Mucosa of rectum (tissue), 2 donors: ENCODE measurements at regions not wholly inside any gene's neighbourhood (a gene's known extent, or its start where the extent isn't known, plus 50 kb on each side); places are given as distances from the start of the nearest gene placed in this dataset.

Source experiments
- H3K27ac ChIP-seq, 2 donors: one replicate each; pipeline ENCODE4 v1.7.0; 2013; ENCODE audit warnings: inconsistent platforms in 2 of 2, low read depth in 2 of 2, low read length in 2 of 2
- H3K27me3 ChIP-seq, 2 donors: one replicate each; pipeline ENCODE4 v1.7.0; 2013; ENCODE audit warnings: low read length in 2 of 2; ENCODE audit not compliant: control insufficient read depth in 2 of 2, insufficient read depth in 2 of 2
- H3K36me3 ChIP-seq, 2 donors: one replicate each; pipeline ENCODE4 v1.7.0; 2013; ENCODE audit warnings: low read length in 2 of 2; ENCODE audit not compliant: control insufficient read depth in 2 of 2, insufficient read depth in 2 of 2
- H3K4me1 ChIP-seq, 2 donors: one replicate each; pipeline ENCODE4 v1.7.0; 2013; ENCODE audit warnings: low read length in 2 of 2, mild to moderate bottlenecking in 1 of 2; ENCODE audit not compliant: control insufficient read depth in 2 of 2, insufficient read depth in 2 of 2
- H3K4me3 ChIP-seq, 2 donors: one replicate each; pipeline ENCODE4 v1.7.0; 2013; ENCODE audit warnings: low read length in 2 of 2
- H3K9ac ChIP-seq, 2 donors: one replicate each; pipeline ENCODE4 v1.7.0; 2013; ENCODE audit warnings: low read length in 2 of 2, low read depth in 1 of 2, mild to moderate bottlenecking in 1 of 2
- H3K9me3 ChIP-seq, 2 donors: one replicate each; pipeline ENCODE4 v1.7.0; 2013; ENCODE audit warnings: low read length in 2 of 2; ENCODE audit not compliant: control insufficient read depth in 2 of 2
- donor health status: healthy.
- donor health status: Normal muscosa, but diverticular disease.

DNA sequence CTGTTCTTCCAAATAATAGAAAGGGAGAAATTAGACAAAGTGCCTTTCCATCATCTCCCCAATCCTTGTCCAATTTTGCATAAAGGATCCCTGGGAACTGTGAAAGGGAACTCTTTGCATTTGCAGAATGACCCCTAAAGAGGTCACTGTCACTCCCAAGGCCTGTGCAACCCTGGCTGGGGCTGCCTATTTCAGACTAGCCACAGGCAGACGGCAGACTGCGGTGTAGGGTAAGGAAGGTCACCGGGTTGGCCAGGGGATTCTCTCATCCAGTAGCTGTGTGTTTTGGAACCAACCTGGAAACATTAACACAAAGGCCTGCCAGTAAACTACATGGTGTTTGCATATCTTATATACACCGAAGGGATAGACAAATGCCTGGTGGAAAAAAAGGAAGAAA is 818.7 kb downstream of the BCL11A start:
- Histone ChIP-seq H3K27ac (no peak overlapping the region), H3K36me3 (no peaks in the 10 kb centered on the region), H3K27me3 (no peaks in the 10 kb centered on the region), H3K9ac (no peak overlapping the region), H3K9me3 (no peaks in the 10 kb centered on the region), H3K4me3 (no peak overlapping the region), H3K4me1 (no peaks in the 10 kb centered on the region)

DNA sequence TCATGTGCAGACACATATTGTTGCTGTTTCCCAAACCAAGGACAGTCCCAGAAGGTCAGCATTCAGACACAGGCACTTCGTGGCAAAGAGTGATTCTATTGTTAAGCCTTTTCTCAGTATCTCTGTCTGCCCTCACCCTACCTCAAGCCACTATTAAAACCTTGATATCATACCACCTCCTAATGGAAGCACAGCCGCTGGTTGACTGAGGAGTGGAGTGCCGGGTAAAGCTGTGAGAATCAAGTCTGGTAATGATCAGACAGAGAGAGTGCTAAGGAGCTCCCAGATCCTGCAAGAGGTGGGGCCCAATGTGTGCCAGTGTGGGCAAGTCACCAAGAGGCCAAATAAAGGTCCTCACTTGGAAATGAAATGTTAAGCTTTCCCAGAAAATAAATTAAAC is 819.5 kb downstream of the BCL11A start:
- no peak overlapping the region for H3K4me3 ChIP-seq
- H3K9ac ChIP-seq = no peak overlapping the region
- H3K27ac ChIP-seq = no peak overlapping the region
- no peaks in the 10 kb centered on the region for H3K9me3 ChIP-seq
- no peaks in the 10 kb centered on the region for H3K4me1 ChIP-seq
- no peaks in the 10 kb centered on the region for H3K27me3 ChIP-seq
- no peaks in the 10 kb centered on the region for H3K36me3 ChIP-seq

GRCh38 chr2:59733567-59733930 is 819.9 kb downstream of the BCL11A start:
- H3K9ac ChIP-seq = no peak overlapping the region
- no peaks in the 10 kb centered on the region for H3K4me1 ChIP-seq
- no peaks in the 10 kb centered on the region for H3K9me3 ChIP-seq
- H3K4me3 ChIP-seq = no peak overlapping the region
- no peaks in the 10 kb centered on the region for H3K27me3 ChIP-seq
- H3K27ac ChIP-seq = no peak overlapping the region
- H3K36me3 ChIP-seq = no peaks in the 10 kb centered on the region

- H3K9me3 ChIP-seq = no peaks in the 10 kb centered on the region
- H3K27ac ChIP-seq = no peak overlapping the region
- H3K4me3 ChIP-seq = no peak overlapping the region
- no peaks in the 10 kb centered on the region for H3K4me1 ChIP-seq
- no peaks in the 10 kb centered on the region for H3K36me3 ChIP-seq
- no peaks in the 10 kb centered on the region for H3K27me3 ChIP-seq
- H3K9ac ChIP-seq = no peak overlapping the region
Observed at GRCh38 chr2:59732871-59733566, 820.4 kb downstream of the BCL11A start.

DNA sequence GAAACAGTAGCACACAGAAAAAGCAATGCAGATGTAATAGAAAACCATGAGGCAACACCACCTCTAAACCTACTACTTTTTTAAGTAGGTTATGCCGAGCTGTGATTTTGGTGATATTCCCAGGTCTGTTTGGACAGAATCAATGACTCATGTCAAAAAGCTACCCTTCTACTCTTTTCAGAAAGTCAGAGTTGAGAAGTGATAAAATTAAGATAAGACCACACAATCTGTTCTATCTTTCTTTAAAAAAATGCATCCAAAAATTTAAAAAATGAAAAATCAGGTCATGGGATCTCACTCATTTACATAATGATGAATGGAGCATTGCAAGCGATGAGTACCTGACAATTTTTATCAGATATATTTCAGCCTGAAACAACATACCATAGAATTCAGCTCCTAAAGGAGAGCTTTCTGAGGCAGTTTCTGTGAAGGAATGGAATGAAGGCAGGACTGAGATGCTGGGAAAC is 826.3 kb downstream of the BCL11A start:
- Histone ChIP-seq H3K36me3 (no peaks in the 10 kb centered on the region), H3K9me3 (no peaks in the 10 kb centered on the region), H3K9ac (no peak overlapping the region), H3K4me3 (no peak overlapping the region), H3K27ac (no peak overlapping the region), H3K27me3 (no peaks in the 10 kb centered on the region), H3K4me1 (no peaks in the 10 kb centered on the region)

DNA sequence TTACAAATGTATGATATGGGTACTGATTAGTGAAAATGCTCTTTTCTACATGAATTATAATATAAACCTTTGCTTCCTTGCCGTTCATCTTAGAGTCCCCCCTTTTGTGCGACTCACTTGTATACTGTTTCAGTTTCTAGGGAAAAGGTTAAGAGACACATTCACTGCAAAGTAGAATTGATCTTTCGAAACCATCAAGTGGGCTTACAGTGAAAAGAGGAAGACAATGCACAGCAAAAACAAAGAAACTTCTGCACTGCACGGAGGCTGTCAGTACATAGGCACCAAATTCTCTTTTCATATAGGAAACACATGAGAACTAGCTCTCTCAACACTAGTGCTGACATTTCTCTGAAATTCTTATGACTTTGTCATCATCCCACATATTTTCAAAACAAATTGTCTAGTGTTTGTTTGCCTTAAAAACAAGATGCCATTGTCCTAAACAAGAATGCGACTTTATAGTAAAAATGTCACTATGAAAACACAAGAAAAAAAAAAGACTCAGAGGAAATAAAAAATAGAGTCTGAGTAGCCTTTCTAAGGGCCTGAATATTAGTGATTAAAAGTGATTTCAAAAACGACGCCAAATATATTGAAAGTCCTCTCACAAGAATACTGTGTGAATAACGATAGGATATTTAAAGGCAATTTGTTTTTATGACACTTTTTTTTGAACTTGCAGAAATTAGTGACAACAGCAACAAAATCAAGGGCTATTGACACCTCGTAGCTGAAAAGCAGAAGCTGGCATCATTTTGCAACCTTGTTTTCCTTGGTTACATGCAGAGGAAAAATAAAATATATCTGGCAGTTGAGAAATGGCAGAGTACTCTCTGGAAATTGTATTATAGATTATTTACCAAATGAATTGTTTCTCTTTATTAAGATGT is 827.0 kb downstream of the BCL11A start:
- Histone ChIP-seq H3K36me3 (no peaks in the 10 kb centered on the region), H3K27me3 (no peaks in the 10 kb centered on the region), H3K4me3 (no peak overlapping the region), H3K9me3 (no peaks in the 10 kb centered on the region), H3K4me1 (no peaks in the 10 kb centered on the region), H3K9ac (no peak overlapping the region), H3K27ac (no peak overlapping the region)

GRCh38 chr2:59724746-59725145 is 828.7 kb downstream of the BCL11A start:
- H3K36me3 ChIP-seq = no peaks in the 10 kb centered on the region
- H3K9me3 ChIP-seq = no peaks in the 10 kb centered on the region
- H3K27ac ChIP-seq = no peak overlapping the region
- no peak overlapping the region for H3K9ac ChIP-seq
- no peaks in the 10 kb centered on the region for H3K4me1 ChIP-seq
- no peaks in the 10 kb centered on the region for H3K27me3 ChIP-seq
- H3K4me3 ChIP-seq = no peak overlapping the region

DNA sequence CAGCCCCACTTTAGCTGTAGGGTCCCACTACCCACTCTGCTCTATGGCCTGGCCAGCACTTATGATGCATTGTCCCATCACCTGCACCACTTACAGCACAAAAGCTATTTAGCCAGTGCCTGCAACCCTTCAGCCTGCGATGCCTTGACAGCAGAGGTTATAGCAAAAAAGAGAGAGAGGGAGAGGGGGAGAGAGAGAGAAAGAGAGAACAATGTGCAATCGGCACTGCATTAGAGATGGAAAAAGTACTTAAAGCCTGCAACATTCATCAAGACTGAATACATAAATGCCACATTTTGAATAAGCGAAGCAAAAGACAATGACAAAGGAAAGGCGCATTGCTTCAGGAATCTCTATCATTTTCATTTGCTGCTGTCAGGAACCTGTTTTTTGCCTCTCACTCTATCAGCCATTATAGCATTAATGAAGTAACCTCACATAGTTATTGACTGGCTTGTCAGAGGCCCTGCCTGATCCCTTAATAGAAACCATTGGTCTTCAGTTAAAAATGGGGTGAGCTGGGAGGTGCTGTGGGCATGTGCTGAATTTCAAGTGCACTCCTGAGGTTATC is 833.1 kb downstream of the BCL11A start:
- no peaks in the 10 kb centered on the region for H3K36me3 ChIP-seq
- H3K27me3 ChIP-seq = no peaks in the 10 kb centered on the region
- H3K27ac ChIP-seq = no peak overlapping the region
- no peaks in the 10 kb centered on the region for H3K9me3 ChIP-seq
- H3K4me3 ChIP-seq = no peak overlapping the region
- H3K4me1 ChIP-seq = no peaks in the 10 kb centered on the region
- H3K9ac ChIP-seq = no peak overlapping the region

- no peaks in the 10 kb centered on the region for H3K27me3 ChIP-seq
- H3K9me3 ChIP-seq = no peaks in the 10 kb centered on the region
- H3K27ac ChIP-seq = no peak overlapping the region
Observed at GRCh38 chr2:59713577-59713976, 839.9 kb downstream of the BCL11A start.

GRCh38 chr2:59711121-59711520 is 842.3 kb downstream of the BCL11A start:
- Histone ChIP-seq H3K9ac (no peak overlapping the region), H3K27me3 (no peaks in the 10 kb centered on the region), H3K27ac (no peak overlapping the region), H3K4me3 (no peak overlapping the region), H3K36me3 (no peaks in the 10 kb centered on the region), H3K4me1 (no peaks in the 10 kb centered on the region), H3K9me3 (no peaks in the 10 kb centered on the region)

More at GRCh38 chr2:59713577-59713976, 839.9 kb downstream of the BCL11A start:
- no peak overlapping the region for H3K9ac ChIP-seq
- no peak overlapping the region for H3K4me3 ChIP-seq
- no peaks in the 10 kb centered on the region for H3K36me3 ChIP-seq
- H3K4me1 ChIP-seq = no peaks in the 10 kb centered on the region
